Aorta (tissue), 5 donors: ENCODE measurements at regions not wholly inside any gene's neighbourhood (a gene's known extent, or its start where the extent isn't known, plus 50 kb on each side); places are given as distances from the start of the nearest gene placed in this dataset.

Source experiments
- ATAC-seq: fragments of 200-7000 bp; cut with Tn5 transposase; one replicate; pipeline ENCODE4 v1.9.1; 2022; ENCODE audit warnings: moderate library complexity; ENCODE audit not compliant: low FRiP score
- DNase-seq, 2 donors: peaks; one replicate each; pipeline ENCODE4 v3.0.0-alpha.2; 2020
- H3K27ac ChIP-seq, 2 donors: one replicate each; pipeline ENCODE4 v1.5.1; 2013; ENCODE audit warnings: low read length in 2 of 2, mild to moderate bottlenecking in 2 of 2, moderate library complexity in 2 of 2, control low read depth in 1 of 2, inconsistent platforms in 1 of 2, low read depth in 1 of 2
- H3K27me3 ChIP-seq, 2 donors: one replicate each; pipeline ENCODE4 v1.6.1; 2013; ENCODE audit warnings: control low read depth in 1 of 2, low read length in 1 of 2, mild to moderate bottlenecking in 1 of 2, moderate library complexity in 1 of 2; ENCODE audit not compliant: insufficient read depth in 2 of 2, control insufficient read depth in 1 of 2
- H3K36me3 ChIP-seq, 2 donors: one replicate each; pipeline ENCODE4 v1.6.1; 2013; ENCODE audit warnings: control low read depth in 1 of 2, low read length in 1 of 2, mild to moderate bottlenecking in 1 of 2; ENCODE audit not compliant: insufficient read depth in 2 of 2, control insufficient read depth in 1 of 2
- H3K4me1 ChIP-seq, 2 donors: one replicate each; pipeline ENCODE4 v1.6.1; 2013; ENCODE audit warnings: low read length in 2 of 2, control low read depth in 1 of 2, mild to moderate bottlenecking in 1 of 2, moderate library complexity in 1 of 2; ENCODE audit not compliant: insufficient read depth in 2 of 2, control insufficient read depth in 1 of 2
- H3K4me3 ChIP-seq, 2 donors: one replicate each; pipeline ENCODE4 v1.5.1; 2013; ENCODE audit warnings: low read length in 2 of 2, control low read depth in 1 of 2, mild to moderate bottlenecking in 1 of 2
- H3K9me3 ChIP-seq: one replicate; pipeline ENCODE4 v1.6.1; 2013; ENCODE audit warnings: mild to moderate bottlenecking, low read length; ENCODE audit not compliant: control insufficient read depth
- WGBS, 2 donors: extraction: QIAGEN DNeasy Blood & Tissue Kit; methylation state at CpG; one replicate each; pipeline ENCODE4 v1.1.7; 2013; 5-methylcytosine and 5-hydroxymethylcytosine counted together
- intact Hi-C, 2 donors: fragments of 100-400 bp; cut with DNase I; formaldehyde crosslinking; loops; one replicate each; pipeline versions ENCODE4 v1.14.2 to v1.15.0; 2022
- donor health status: healthy with polysubstance abuse.
- donor health status: Bipolar disorder and iron deficiency.
- donor health status: DM: no; HTN: no; CAD: no.
- donor health status: DM: no; HTN: no; CAD: no.
- donor health status: DM: yes; HTN: yes; CAD: no.

DNA sequence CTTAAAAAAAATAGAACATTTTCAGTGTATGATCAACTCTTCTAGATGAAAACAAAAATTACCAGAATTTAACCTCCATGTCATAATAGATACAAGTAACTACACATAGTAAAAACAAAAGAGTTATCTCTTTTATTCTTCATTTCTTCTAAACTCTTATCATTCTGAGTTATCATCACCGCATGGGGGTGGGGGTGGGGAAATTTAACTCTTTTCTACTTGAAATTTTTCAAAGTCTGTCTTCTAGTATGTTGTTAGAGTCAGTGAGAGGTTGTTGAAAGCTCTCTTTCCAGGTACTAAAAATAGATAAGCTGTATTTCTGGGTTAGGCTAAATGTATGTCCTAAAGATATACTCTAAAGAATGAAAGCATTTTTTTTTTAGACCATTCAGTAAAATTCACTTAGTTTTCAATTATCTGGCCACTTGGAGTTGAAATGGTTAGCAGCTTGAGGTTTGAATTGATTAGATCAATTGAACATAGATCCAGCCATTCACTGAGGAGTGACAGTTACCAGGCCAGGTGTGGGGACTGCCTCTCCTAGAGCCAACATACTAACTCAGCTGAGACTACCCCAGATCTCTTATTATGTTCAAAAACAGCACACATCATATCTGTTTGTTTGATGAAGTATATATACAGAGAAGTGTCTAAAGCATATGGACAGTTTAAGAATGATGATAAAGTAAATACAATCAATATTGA is 220.7 kb downstream of the IKZF2 start:
- no peaks in the 10 kb centered on the region for H3K27me3 ChIP-seq
- DNase-seq (no peak), ATAC-seq (no peak)
- intact Hi-C loops, result no loop called here
- H3K9me3 ChIP-seq, result no peaks in the 10 kb centered on the region
- no peaks in the 10 kb centered on the region for H3K4me1 ChIP-seq
- WGBS, 2 donors, result 37 to 40% methylated on average over 1 of the region's 1 CpG
- H3K4me3 ChIP-seq, result no peak overlapping the region
- no peaks in the 10 kb centered on the region for H3K36me3 ChIP-seq
- H3K27ac ChIP-seq, result no peak overlapping the region

DNA sequence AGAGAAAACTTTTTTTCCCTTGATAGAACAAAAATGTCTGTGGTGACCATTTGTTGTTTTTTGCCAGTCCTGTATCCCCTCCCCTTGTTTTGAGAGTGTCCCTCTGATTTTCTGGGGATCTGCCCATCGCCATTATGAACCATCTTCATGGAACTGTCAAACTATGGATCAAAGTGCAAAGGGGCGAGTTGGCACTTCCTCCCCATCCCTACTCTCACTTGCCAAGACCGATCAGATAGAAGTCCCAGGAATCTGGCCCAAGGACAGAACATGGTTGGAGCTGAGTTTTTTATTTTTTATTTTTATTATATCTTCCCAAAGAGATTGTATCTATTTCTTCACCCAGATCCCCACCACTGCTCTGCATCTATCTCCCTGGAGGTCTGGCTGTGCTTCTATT is 221.4 kb downstream of the IKZF2 start:
- H3K36me3 ChIP-seq, result no peaks in the 10 kb centered on the region
- ATAC-seq, result no peak
- no peak overlapping the region for H3K4me3 ChIP-seq
- intact Hi-C loops, result no loop called here
- no peaks in the 10 kb centered on the region for H3K4me1 ChIP-seq
- H3K27me3 ChIP-seq, result no peaks in the 10 kb centered on the region
- H3K9me3 ChIP-seq, result no peaks in the 10 kb centered on the region
- no peak overlapping the region for H3K27ac ChIP-seq
- WGBS, 2 donors, result 90 to 93% methylated on average over 3 of the region's 3 CpGs
- no peak for DNase-seq

DNA sequence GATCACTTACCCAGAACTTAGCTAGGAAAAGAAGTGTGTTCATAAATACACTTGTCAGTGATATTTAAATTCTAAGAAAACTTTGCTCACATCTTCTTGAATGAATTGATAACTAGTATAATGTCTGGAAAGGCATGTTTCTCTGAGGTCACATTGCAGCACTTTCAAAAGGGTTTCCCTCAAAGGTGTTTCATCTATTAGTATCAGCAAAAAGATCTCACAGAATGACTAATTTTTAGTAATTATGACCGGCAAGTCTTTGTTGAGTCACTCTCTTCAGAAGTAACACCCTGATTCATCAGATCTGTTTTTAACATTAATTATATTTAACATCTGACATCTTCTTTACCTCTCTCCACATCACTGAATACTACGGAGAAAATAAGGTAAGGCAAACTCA is 222.3 kb downstream of the IKZF2 start:
- H3K4me3 ChIP-seq, result no peak overlapping the region
- ATAC-seq (no peak), DNase-seq (no peak)
- H3K27ac ChIP-seq, result no peak overlapping the region
- H3K9me3 ChIP-seq, result peaks cover 2% of the 10 kb centered on the region
- no peaks in the 10 kb centered on the region for H3K4me1 ChIP-seq
- H3K36me3 ChIP-seq, result no peaks in the 10 kb centered on the region
- intact Hi-C loops, result no loop called here
- H3K27me3 ChIP-seq, result no peaks in the 10 kb centered on the region
- WGBS, 2 donors, result 83 to 86% methylated on average over 2 of the region's 2 CpGs

DNA sequence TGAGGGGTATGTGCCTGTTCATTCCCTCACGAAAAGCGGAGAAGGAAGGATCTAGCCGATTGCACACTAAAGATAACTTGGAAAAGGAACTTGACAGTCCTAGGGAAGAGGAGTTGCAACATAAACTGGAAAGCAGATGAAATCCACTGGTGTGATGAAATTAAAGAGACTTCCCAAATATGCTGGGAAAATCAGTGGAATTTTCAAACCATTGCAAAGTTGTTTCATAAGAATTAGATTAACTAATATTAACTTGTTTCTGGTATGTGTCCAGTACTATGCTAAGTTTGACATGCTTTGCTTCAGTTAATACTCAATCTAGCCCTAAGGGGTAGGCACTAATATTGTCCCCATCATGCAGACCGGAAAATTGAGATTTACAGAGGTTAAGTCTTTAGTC is 222.7 kb downstream of the IKZF2 start:
- DNase-seq, result no peak
- Histone ChIP-seq H3K4me1 (no peaks in the 10 kb centered on the region), H3K9me3 (peaks cover 2% of the 10 kb centered on the region), H3K27me3 (no peaks in the 10 kb centered on the region), H3K27ac (no peak overlapping the region), H3K4me3 (no peak overlapping the region), H3K36me3 (no peaks in the 10 kb centered on the region)
- 84 to 91% methylated on average over 4 of the region's 4 CpGs for WGBS, 2 donors
- intact Hi-C loops, result no loop called here
- ATAC-seq, result peak; percentile 61

DNA sequence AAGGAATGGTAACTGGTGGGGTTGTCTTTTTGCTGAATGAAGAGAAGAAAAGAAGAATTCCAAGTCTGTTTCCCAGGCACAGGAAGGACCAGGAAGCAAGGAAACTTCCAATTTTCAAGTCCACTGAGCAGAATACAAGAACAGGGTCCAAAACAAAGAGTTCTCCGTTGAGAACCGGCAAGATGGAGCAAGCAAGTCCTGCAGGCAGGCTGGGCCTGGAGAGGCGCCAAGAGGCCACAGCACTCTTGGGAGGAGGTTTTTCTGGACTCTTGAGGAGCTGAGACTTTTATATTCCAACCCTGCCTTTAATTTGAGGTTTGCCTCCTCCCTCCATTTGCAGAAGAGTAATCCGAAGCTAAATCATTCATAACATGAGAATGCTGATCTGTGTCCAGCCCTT is 224.5 kb downstream of the IKZF2 start:
- intact Hi-C loops, result no loop called here
- DNase-seq (peak; percentile 66 to 71), ATAC-seq (peak; percentile 29)
- 29% methylated on average over 4 of the region's 4 CpGs for WGBS, 2 donors
- Histone ChIP-seq H3K27me3 (no peaks in the 10 kb centered on the region), H3K9me3 (peaks cover 2% of the 10 kb centered on the region), H3K36me3 (no peaks in the 10 kb centered on the region), H3K4me3 (no peak overlapping the region), H3K27ac (no peak overlapping the region), H3K4me1 (no peaks in the 10 kb centered on the region)

DNA sequence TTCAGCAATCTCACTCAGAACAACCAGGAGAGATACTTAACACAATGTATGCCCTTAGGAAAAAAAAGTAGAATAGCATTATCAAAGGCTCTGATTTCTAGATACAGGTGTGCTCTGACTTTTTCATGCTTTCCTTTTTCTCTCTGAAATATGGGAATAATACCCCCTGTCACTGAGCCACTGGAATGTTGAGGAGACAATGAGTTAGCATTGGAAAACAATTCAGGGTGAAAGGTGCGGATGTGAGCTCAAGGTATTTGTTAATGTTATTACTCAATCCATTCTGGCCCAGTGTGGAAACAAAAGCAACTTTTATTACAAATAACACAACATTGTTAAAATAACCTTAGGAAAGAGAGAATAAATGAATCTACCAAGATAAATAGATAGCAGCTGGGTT is 228.0 kb downstream of the IKZF2 start:
- H3K9me3 ChIP-seq, result peaks cover 2% of the 10 kb centered on the region
- no peak for DNase-seq
- 91 to 96% methylated on average over 1 of the region's 1 CpG for WGBS, 2 donors
- intact Hi-C loops, result no loop called here
- no peaks in the 10 kb centered on the region for H3K27me3 ChIP-seq
- H3K27ac ChIP-seq, result no peak overlapping the region
- H3K36me3 ChIP-seq, result no peaks in the 10 kb centered on the region
- H3K4me3 ChIP-seq, result no peak overlapping the region
- no peak for ATAC-seq
- H3K4me1 ChIP-seq, result no peaks in the 10 kb centered on the region

DNA sequence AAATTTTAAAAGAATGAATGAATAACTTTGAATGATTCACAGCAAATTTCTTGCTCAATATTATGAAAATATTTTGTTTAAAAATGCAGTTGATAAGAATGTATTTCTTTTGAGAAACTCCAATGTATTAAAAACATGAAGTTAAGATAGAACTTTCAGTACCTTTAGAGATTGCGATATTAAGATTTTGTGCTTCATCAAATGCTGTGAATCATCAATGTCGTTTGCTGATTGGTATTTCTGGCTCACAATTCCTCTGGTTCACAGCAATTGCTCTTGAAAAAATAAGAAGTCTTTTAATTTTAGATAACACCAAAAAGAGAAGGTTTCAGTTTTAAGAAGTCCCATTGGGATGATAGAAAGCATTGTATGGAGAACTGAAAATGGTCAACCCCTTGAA is 228.7 kb downstream of the IKZF2 start:
- H3K9me3 ChIP-seq, result peaks cover 2% of the 10 kb centered on the region
- no peak for DNase-seq
- H3K27me3 ChIP-seq, result no peaks in the 10 kb centered on the region
- WGBS, 2 donors, result 43 to 49% methylated on average over 2 of the region's 2 CpGs
- no peak for ATAC-seq
- intact Hi-C loops, result no loop called here
- no peaks in the 10 kb centered on the region for H3K4me1 ChIP-seq
- no peaks in the 10 kb centered on the region for H3K36me3 ChIP-seq
- no peak overlapping the region for H3K4me3 ChIP-seq
- no peak overlapping the region for H3K27ac ChIP-seq

DNA sequence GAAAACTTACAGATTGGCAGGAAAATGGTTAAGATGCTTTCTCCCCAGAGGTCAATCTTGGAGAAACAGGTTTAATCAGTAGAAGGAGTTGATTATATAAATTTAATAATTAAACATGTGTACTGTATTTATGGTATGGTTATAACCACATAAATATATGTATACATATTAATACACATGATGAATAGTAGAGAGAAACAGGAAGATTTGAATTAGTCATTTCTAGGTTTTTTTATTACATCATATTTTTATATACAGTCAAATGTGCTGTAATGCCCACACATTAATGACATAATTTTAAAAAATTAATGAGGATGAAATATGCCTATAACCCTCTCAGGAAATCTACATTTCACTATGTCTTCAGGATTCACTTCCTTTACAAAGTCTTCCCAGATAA is 229.7 kb downstream of the IKZF2 start:
- Histone ChIP-seq H3K36me3 (no peaks in the 10 kb centered on the region), H3K4me1 (no peaks in the 10 kb centered on the region), H3K4me3 (no peak overlapping the region), H3K9me3 (peaks cover 2% of the 10 kb centered on the region), H3K27me3 (no peaks in the 10 kb centered on the region), H3K27ac (no peak overlapping the region)
- intact Hi-C loops, result no loop called here
- ATAC-seq, result no peak
- no peak for DNase-seq

DNA sequence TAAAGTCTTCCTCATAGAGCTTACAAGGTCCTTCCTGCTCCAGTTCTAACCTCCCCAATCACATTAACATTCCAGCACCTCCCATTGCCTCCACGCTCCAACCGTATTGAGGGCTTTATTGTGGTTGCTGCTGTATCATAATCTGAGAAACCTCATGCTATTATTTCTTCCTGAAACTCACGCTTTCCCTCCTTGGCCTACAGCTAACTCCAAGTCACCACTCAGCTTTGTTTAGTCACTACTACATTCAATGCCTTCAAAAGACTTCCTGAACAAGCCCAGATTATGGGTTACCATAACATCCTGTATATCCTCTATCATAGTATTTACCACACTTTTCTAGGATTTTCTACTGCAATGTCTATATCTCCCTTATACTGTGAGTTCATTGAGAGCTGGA is 230.4 kb downstream of the IKZF2 start:
- Histone ChIP-seq H3K36me3 (no peaks in the 10 kb centered on the region), H3K4me3 (no peak overlapping the region), H3K27me3 (no peaks in the 10 kb centered on the region), H3K4me1 (no peaks in the 10 kb centered on the region), H3K9me3 (peaks cover 2% of the 10 kb centered on the region), H3K27ac (no peak overlapping the region)
- DNase-seq (no peak), ATAC-seq (no peak)
- intact Hi-C loops, result no loop called here
- WGBS, 2 donors, result 90 to 92% methylated on average over 3 of the region's 3 CpGs
